ENCODE measurements at regions not wholly inside any gene's neighbourhood (a gene's known extent, or its start where the extent isn't known, plus 50 kb on each side); places are given as distances from the start of the nearest gene placed in this dataset.

DNA sequence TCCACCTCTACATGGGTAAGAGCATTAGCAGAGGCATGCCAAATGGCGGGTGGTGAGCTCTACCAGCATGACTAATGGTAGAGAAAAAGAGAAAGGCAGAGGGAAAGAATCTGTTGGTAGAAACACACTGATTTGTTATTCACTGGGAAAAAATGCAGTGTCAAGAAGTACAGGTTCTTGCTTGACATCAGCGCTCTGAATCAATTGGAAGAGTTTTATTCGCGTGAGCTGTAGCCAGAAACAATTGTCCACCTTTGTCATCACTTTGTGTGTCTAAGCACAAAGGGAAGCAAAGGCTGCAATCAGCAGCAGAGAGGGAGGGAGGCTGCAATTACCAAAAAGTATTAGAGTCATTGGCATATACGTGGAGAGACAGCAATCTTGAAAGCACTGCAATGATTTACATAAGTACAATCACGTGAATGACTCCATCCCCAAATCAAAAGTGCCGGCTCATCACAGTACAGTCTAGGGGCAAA is 67.7 kb upstream of the HS3ST1 start:
- TF ChIP-seq CTCF (IDR thresholded peaks at IDR 0.05 in 2 of 3, conservative IDR thresholded peaks at IDR 0.05 in 1 of 3; ENCODE audit: borderline replicate concordance in 1 of 3, insufficient read depth in 1 of 3, low read depth in 2 of 3, low read length in 2 of 3) = no peak
- no peak for TF ChIP-seq POLR2A (IDR thresholded peaks at IDR 0.05; ENCODE audit: borderline replicate concordance, extremely low read depth, insufficient read depth, insufficient read length)
- TF ChIP-seq SIN3A (IDR thresholded peaks at IDR 0.05; ENCODE audit: low read depth) = no peak
- no peak for TF ChIP-seq EZH2 (IDR thresholded peaks at IDR 0.05)
- peak; percentile 57 for TF ChIP-seq TCF7L2 (IDR thresholded peaks at IDR 0.05; ENCODE audit: borderline replicate concordance, extremely low read depth, insufficient read depth, insufficient read length)
- no peak for TF ChIP-seq JUND (IDR thresholded peaks at IDR 0.05)
- TF ChIP-seq POLR2AphosphoS5 (IDR thresholded peaks at IDR 0.05; ENCODE audit: low read depth, low read length) = no peak
- no peak for TF ChIP-seq RAD21 (IDR thresholded peaks at IDR 0.05; ENCODE audit: low read depth)
- no peak for TF ChIP-seq SP1 (IDR thresholded peaks at IDR 0.05; ENCODE audit: low read depth)
